DMS 273 (cell line): ENCODE measurements at regions not wholly inside any gene's neighbourhood (a gene's known extent, or its start where the extent isn't known, plus 50 kb on each side); places are given as distances from the start of the nearest gene placed in this dataset.

Experiments
- DNase-seq: peaks from one replicate; lab custom pipeline; 2025; ENCODE audit not compliant: unreplicated experiment; lab: John Stamatoyannopoulos, UW

DNA sequence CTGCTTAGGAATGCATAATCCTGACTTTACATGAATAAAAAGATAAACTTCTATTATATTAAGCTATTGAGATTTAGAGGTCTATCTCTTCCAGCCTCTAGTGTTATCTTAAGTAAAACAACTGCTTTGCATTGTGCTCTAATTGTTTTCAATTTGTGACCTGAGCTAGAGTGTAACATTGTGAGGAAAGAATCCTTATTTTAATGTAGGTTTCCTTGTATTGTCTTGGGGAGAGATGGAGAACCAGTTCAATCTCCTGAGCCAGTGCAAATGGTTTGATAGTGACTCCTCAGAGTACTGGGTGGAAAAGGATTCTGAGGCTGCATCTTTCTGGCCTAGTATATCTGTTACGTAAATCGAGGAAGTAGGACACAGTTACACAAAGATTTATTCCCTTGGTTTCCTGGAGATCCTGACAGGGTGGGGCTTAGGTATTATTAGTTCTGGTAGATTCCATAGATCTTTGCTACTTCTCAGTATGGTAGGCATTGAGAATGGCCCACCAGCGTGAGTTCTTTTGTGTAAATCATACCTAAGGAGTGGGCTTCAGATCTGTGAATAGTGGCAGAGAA, 683.5 kb upstream of the CCDC179 start:
- no peak for DNase-seq

DNA sequence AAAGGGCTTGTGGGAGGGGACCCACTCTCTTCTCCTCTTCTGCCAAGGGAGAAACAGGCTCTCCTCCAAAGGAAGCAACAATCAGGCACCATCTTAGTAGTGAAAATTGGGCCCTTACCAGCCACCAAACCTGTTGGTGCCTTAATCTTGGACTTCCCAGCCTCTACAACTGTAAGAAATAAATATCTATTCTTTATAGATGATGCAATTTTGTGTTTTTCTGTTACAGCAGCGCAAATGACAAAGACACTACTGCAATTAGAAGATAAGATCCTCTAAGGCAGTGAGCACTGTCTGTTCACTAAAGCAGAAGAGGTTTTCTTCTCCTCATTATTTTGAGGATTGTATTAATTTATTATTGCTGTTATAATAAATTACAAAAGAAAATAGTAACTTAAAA, 691.4 kb upstream of the CCDC179 start:
- no peak for DNase-seq

DNA sequence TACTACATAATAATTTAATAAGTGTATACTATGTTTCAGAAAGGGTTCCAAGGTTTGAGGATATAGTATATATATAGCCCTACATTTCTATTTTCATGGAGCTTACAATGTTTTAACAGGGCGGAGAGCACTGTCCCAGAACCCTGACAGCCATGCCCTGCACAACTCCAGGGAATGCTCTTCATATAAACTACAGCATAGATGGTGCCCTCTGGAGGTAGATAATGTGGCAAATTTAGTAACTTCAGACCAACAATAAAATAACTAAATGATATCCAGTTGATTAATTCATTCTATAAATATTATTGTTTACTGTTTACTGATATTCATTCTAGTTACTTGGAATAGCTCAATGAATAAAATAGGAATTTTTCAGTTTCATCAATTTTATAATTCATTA, 693.7 kb upstream of the CCDC179 start:
- DNase-seq, result no peak

DNA sequence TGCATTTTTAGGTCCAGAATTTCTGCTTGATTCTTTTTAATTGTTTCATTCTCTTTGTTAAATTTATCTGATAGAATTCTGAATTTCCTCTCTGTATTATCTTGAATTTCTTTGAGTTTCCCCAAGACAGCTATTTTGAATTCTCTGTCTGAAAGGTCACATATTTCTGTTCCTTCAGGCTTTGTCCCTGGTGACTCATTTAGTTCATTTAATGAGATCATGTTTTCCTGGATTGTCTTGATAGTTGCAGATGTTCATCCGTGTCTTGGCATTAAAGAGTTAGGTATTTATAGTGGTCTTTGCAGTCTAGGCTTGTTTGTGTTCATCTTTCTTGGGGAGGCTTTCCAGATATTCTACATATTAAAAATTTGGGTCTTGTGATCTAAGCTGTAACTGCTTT, 694.8 kb upstream of the CCDC179 start:
- no peak for DNase-seq

DNA sequence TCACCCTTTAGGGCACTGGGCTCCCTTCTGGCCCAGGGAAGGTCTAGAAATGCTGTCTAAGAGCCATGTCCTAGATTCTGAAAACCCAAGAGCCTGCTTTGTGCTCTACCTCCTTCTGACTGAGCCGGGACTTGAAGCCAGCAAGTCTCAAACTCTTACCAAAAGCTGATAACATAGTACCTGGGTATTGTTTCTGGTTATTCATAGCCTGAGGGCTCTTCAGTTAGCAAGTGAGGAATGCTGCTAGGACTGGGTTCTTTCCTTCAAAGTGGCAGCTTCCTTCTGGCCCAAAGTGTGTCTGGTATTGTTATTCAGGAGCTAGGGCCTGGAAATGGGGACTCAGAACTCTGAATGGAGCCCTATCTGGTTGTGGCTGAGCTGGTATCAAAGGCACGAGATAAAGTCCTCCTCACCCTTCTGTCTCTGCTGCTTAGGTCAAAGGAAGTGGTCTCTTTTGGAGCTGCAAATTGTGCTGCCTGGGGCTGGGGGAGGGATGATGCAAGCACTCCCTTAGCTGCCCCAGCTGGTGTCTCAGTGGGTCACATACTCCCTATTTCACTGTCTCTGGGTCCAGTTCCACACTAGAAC, 696.0 kb upstream of the CCDC179 start:
- DNase-seq, result no peak

DNA sequence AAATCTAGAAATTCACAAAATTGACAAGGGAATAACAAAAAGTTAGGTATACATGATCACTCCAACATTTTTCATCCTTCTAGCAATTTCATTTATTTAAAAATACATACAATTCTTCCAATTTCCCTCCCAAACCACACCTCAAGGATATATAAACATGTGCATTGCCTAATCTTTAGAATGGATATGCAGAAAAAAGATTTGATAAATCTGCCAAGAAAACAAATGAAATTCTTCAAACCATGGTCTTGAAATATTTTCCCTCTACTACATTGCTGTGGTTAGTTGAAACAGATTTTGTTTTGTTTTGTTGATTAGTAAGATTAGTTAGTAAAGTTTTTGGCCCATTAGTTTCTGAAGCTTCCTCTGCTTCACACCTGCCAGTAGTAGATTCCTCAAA, 703.3 kb upstream of the CCDC179 start:
- DNase-seq, result no peak

DNA sequence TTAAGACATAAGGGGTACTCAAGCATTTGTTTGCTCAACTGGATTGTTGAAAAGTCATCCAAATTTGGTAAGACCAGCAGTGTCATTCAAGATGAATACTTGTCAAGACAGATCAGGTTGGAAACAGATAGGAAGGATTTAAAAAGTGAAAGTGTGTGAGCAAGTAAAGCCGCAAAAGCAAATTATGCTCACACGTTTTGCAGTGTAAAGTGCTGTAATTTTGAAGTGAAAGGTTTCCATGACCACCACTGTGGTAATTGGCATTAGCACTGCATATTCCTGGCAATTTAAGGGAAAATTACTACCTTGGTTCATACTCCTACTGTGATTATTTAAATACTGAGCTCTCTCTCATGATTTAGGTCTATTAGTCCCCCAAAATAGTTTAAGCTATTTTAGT, 704.1 kb upstream of the CCDC179 start:
- DNase-seq, result no peak

DNA sequence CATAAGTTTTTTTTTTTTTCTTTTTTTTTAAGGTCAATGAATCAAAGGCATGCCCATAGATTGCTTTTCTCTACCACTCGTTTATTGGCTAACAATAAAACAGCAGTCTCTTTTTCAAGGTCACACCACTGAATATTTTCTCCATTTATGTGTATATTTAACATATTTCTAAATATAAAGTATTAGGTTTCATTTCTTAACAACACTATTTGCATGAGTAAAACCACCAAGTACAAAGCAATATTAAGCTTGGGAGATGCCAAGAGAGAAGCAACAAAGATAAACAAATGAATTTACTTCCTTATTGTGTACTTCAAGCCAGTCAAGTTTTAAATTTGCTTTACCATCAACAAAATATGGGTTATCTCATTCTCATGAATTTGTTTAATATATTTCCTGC, 708.9 kb upstream of the CCDC179 start:
- no peak for DNase-seq

DNA sequence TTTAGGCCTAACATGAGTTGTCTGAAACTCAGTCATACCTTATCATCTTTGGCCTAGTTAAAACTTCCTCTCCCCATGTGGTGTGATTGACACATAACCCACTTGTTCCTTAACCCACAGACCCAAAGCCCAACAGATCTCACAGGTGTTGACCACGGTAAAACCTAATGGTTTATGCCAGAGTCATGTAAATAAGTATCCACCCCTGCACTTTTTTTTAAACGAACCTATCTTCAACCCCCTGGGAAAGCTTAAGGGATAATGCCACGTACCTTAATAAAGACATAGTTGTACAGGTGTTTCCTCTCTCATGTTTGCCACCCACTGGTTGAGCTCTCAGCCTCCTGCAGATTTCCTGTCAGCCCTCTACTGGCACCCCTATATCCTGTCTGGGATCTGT, 709.3 kb upstream of the CCDC179 start:
- DNase-seq, result no peak

DNA sequence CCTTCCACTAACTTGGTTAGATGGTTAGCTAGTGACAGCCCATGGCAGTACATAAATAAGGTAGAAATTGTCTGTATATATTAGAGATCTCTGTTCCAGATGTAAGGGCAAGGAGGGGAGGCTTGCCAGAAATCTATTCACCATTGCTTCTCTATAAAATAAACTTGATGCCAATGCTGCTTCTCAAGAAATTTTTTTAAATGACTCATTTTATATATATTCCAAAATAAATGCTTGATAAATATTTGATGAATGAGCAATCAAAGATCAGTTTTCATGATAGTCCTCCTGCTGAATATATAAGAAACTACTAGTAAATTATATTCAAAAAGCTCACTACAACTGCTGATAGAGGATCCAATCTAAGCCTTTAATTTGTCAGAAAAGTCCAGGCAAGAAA, 710.6 kb upstream of the CCDC179 start:
- DNase-seq, result no peak

DNA sequence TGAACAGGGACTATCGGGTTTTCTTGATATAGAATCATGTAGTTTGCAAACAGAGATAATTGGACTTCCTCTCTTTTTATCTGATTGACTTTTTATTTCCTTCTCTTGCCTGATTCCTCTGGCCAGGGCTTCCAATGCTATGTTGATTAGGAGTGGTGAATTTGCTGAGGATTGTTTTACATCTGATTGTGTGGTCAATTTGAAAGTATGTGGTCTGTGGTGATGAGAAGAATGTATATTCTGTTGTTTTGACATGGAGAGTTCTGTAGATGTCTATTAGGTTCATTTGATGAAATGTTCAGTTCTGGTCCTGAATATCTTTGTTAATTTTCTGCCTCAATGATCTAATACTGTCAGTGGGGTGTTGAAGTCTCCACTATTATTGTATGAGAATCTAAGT, 713.2 kb upstream of the CCDC179 start:
- no peak for DNase-seq

DNA sequence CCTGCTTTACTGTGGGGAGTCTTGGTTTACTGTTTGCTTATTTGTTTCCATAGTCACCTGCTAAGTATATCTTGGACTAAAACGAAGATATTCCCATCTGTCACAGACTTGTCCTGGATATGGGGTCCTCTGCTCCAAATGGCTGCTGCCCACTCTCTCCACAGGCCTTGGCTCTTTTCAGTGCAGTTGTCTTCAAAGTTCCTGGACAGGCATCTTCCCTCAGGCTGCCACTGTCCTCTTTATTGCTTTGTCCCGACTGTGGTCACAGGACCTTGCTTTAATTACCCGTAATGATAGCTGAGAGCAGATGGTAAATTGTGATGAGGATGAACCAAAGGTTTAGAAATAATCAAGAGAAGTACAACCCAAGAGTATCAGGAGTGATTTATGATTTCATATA, 713.9 kb upstream of the CCDC179 start:
- no peak for DNase-seq

DNA sequence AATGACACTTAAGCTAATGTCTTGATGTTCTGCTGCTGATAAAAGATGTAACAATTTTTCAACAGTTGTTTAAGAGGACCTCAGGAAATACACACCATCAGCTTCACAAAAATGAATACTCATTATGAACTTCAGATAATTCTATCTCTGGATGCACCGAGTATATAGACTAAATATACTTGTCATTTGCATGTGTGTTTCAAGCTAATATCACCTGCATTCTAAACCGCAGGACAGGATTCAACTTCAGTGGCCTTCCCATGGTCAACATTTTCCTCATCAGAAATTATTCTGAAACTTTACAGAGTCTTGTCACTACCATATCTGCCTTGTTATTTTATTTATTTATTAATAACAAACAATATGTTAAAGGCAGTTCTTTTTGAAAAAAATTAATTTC, 717.0 kb upstream of the CCDC179 start:
- DNase-seq, result no peak

DNA sequence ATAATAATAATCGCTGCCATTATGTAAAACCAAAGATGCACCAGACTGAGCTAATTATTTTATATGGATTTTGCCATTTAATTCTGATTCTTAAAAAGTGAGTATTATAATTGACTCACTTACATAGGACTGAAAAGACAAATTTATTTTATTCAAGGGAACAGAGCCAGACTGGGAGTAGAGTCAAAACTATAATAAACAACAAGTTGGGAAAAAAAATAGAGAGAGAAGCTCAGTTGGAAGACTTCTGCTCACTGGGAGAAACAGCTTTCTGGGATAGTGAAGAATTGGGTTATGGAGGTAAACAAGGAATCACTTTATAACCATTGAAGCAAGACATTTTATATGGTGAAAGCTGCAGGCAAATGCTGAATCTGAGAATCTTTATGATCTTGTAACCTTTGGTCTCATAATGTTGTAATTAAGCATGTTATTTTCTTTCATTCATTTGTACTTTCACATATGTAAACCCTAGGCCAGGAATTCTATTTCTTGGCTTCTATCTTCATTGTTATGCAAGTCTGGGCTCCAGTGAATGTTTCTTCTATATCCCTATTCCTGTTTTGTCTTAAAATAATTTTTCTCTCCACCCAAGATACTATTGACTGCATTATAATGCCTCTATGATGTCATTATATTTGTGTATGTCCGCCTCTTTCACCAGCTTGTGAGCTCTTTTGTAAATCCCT, 725.3 kb upstream of the CCDC179 start:
- no peak for DNase-seq

DNA sequence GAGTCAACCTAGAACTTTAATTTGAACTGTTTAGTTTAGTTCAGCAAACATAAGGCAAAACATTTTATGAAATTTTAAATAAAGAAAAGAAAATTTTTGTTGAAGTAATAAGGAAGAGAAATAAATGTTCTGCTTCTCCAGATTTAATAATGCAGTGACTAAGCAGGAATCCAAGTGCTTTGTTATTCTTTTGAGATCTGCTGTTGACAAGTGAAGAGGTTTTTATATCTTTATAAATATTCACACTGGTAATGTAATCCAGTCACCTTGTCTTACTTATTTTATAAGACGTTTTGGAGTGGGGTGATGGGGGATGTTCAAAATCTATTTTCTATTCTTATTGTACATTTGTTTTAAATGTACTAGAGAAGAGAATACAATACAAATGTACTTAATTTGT, 725.9 kb upstream of the CCDC179 start:
- DNase-seq, result no peak

DNA sequence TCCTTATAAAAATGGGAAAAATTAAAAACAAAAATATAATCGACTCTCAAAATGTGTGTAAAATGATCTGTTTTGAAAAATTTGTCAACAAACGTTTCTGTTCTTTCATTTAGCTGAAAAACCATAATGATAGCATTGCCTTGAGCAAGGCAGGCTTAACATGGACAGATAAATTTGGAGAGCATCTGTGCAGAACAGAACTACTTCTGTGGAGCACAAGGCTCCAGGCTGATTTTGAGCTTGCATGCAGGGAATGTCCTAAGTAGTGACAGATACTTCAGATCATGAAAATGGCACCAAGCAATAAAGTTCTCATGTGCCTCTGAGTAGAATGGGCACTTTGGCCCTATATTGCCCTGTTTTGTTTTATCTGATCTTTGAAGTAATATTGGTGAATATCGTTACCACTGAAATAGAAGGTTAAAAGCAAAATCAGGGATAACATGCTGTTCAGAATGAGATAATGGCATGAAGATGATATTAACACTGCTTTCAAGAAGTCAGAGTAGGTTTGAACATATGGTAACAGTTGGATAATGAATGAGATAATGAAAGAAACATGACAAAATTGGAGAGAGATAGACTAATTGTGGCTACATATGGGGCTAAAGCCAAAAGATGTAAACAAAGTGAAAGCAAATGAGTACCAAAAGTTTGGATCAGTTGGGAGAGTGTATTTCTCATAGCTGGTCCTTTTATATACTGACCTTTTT, 730.5 kb upstream of the CCDC179 start:
- DNase-seq, result no peak

DNA sequence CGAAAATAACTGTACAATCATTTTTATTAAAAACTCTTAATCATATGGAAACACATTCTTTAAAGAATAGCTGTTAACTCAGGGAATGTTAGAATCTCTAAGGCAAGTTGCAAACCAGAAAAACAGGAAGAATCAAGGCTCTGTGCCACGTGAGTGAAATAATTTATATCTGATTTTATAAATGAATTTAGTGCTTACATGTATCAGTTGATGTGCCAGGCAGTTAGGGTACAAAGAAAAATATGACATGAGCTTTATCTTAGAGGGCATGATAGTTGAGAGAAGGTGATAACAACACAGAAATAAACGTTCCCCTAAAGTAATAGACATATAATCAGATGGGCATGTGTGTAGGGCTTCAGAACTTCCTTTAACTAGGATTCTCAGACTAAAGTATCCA, 734.5 kb upstream of the CCDC179 start:
- no peak for DNase-seq

DNA sequence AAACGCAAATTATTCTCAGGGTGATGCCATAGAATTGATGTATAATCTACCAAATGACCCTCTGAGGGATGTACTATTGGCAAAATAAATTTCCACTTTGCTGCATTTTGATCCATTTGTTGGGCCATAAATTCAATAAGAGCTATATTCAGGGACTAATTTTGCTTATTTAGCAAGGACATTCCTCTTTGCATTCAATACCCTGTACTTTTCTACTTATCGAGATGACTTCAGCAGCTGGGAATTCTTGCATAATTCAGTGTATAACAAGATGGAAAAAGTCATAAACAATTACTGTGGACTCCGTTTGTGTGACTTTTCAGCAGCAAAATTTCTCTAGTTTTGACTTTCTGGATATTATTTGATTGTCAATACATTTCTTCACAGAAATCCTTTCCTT, 744.7 kb upstream of the CCDC179 start:
- no peak for DNase-seq

DNA sequence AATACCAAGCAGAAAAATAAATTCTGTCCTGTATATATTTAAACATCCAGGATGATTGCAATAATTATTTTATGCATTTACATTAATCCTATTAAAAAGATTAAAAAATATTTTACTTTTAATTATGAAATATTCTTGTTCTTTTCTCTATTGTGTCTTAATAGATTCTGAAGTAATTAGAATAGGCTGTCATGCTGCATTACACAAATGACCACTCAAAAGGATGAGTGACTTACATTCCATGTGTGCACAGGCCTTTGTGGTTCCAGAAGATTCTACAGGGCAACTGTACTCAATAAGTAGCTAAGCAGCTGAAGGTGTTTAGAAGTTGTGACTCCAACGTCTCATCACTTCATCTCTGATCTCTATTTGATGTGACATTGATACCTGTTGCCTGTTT, 745.9 kb upstream of the CCDC179 start:
- no peak for DNase-seq

DNA sequence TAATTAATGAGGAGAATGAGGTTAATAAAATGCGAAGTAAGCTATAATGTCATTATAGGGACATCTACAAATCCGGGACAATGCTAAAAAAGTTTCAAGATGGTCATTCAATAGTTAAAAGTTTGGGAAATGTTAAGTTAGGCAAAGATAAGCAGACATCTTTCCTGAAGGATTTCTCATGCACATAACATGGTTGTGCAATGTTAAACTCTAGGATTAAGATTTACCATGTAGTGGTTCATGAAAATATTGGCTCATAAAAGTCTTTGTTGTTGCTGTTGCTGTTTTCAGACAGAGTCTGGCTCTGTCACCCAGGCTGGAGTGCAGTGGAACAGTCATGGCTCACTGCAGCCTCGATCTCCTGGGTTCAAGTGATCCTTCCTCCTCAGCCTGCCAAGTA, 751.5 kb upstream of the CCDC179 start:
- no peak for DNase-seq

DNA sequence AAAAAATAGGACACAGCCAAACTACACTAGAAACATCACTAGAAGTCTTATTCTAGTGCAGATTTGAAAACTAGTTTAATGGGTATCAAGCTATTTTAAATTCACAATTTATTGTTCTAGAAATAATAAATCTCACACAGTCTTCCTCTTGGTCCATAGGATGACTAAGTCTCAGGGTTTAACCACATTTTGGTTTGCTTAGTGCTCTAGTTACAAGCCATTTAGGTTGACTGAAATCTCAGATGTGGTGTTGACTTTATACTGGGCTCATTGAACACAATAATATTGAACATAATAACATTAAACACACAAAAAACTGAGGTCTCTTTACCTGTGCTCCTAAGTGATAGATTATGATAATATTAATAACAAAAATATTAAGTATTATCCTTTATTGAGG, 760.3 kb upstream of the CCDC179 start:
- DNase-seq, result no peak

DNA sequence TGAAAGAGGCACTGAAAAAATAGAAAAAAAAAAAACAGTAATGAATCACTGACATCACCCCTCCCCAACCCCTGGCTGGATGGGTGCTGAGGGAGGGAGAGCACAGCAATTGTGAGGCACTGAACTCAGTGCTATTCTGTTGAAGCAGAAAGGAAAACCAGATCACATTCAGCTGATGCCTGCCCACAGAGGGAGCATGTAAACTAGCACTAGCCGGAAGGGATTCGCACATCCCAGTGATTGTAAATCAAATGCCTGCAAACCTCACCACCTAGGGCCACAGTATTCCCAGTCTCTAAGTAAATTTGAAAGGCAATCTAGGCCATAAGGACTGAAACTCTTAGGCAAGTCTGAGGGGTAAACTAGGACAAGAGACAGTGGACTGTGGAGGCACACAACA, 772.0 kb upstream of the CCDC179 start:
- DNase-seq, result no peak
